GM19452 (cell line): ENCODE measurements at regions not wholly inside any gene's neighbourhood (a gene's known extent, or its start where the extent isn't known, plus 50 kb on each side); places are given as distances from the start of the nearest gene placed in this dataset.

Experiments
- ATAC-seq: cut with Tn5 transposase; IDR thresholded peaks from one replicate; pipeline ENCODE4 v1.9.1; 2021; ENCODE audit not compliant: unreplicated experiment

- no peak for ATAC-seq
These were observed 258.5 kb upstream of the E2F7 start for GRCh38 chr12:77323788-77324415.

- ATAC-seq = no peak
These were observed 253.8 kb upstream of the E2F7 start for GRCh38 chr12:77319166-77319565.

GRCh38 chr12:77315407-77315806 lies 250.0 kb upstream of the E2F7 start:
- ATAC-seq = no peak

- ATAC-seq = no peak
These were observed 249.1 kb upstream of the E2F7 start for GRCh38 chr12:77314378-77315052.

GRCh38 chr12:77308056-77308455 lies 242.7 kb upstream of the E2F7 start:
- no peak for ATAC-seq

GRCh38 chr12:77300811-77301210 lies 235.4 kb upstream of the E2F7 start:
- no peak for ATAC-seq

GRCh38 chr12:77299910-77300669 lies 234.7 kb upstream of the E2F7 start:
- no peak for ATAC-seq

- no peak for ATAC-seq
These were observed 233.6 kb upstream of the E2F7 start for GRCh38 chr12:77299001-77299400.

- ATAC-seq = no peak
These were observed 228.6 kb upstream of the E2F7 start for GRCh38 chr12:77294016-77294415.

- ATAC-seq = no peak
These were observed 209.6 kb upstream of the E2F7 start for GRCh38 chr12:77274926-77275325.

GRCh38 chr12:77273898-77274297 lies 208.5 kb upstream of the E2F7 start:
- no peak for ATAC-seq

GRCh38 chr12:77256956-77257355 lies 191.6 kb upstream of the E2F7 start:
- no peak for ATAC-seq

- no peak for ATAC-seq
These were observed 188.0 kb upstream of the E2F7 start for GRCh38 chr12:77253321-77253720.

GRCh38 chr12:77251799-77252198 lies 186.4 kb upstream of the E2F7 start:
- no peak for ATAC-seq

- no peak for ATAC-seq
These were observed 184.5 kb upstream of the E2F7 start for GRCh38 chr12:77249892-77250291.

- no peak for ATAC-seq
These were observed 182.7 kb upstream of the E2F7 start for GRCh38 chr12:77248036-77248435.

- ATAC-seq = no peak
These were observed 182.2 kb upstream of the E2F7 start for GRCh38 chr12:77247542-77247941.

GRCh38 chr12:77243345-77243744 lies 178.0 kb upstream of the E2F7 start:
- ATAC-seq = no peak

GRCh38 chr12:77239617-77240016 lies 174.2 kb upstream of the E2F7 start:
- ATAC-seq = no peak

GRCh38 chr12:77238335-77238734 lies 173.0 kb upstream of the E2F7 start:
- no peak for ATAC-seq

GRCh38 chr12:77237896-77238295 lies 172.5 kb upstream of the E2F7 start:
- no peak for ATAC-seq

- no peak for ATAC-seq
These were observed 170.7 kb upstream of the E2F7 start for GRCh38 chr12:77236066-77236465.
